Transverse colon (tissue), 4 donors: ENCODE measurements at regions not wholly inside any gene's neighbourhood (a gene's known extent, or its start where the extent isn't known, plus 50 kb on each side); places are given as distances from the start of the nearest gene placed in this dataset.

Experiments
- DNase-seq: peaks from one replicate; pipeline ENCODE4 v3.0.0-alpha.2; 2019
- H3K27ac ChIP-seq, 4 donors: fragments of 200-600 bp; sonication (generic); 2 replicates each; pipeline ENCODE4 v1.5.1; 2016 to 2018; ENCODE audit warnings: inconsistent platforms in 4 of 4
- H3K27me3 ChIP-seq: fragments of 200-600 bp; sonication (generic); 2 replicates; pipeline ENCODE4 v1.5.1; 2017; ENCODE audit warnings: inconsistent platforms
- H3K36me3 ChIP-seq, 4 donors: fragments of 200-600 bp; sonication (generic); 2 replicates each; pipeline ENCODE4 v1.5.1; 2017 to 2019; ENCODE audit warnings: inconsistent platforms in 4 of 4
- H3K4me1 ChIP-seq, 4 donors: fragments of 200-600 bp; sonication (generic); 2 replicates each; pipeline ENCODE4 v1.5.1; 2017 to 2020; ENCODE audit warnings: inconsistent platforms in 4 of 4
- H3K4me3 ChIP-seq, 4 donors: fragments of 200-600 bp; sonication (generic); 1 replicate in 1 of 4; 2 replicates in 3 of 4; pipeline versions ENCODE4 v1.5.1 to v1.6.1; 2017 to 2019; ENCODE audit warnings: inconsistent platforms in 4 of 4
- H3K9me3 ChIP-seq, 2 donors: fragments of 200-600 bp; sonication (generic); 2 replicates each; pipeline ENCODE4 v1.5.1; 2017 to 2019; ENCODE audit warnings: inconsistent platforms in 2 of 2
- EP300 ChIP-seq: sonication (generic); formaldehyde crosslinking; IDR thresholded peaks from one replicate; pipeline ENCODE4 v1.6.1; 2017; ENCODE audit warnings: antibody characterized with exemption, low read depth
- POLR2A ChIP-seq: fragments of 450-650 bp; IDR thresholded peaks from one replicate; pipeline ENCODE4 v1.6.1; 2016; ENCODE audit warnings: antibody characterized with exemption, mild to moderate bottlenecking, moderate library complexity
- POLR2AphosphoS5 ChIP-seq, 3 donors: sonication (generic); formaldehyde crosslinking; IDR thresholded peaks; one replicate each; pipeline ENCODE4 v1.6.1; 2016; ENCODE audit warnings: antibody characterized with exemption in 3 of 3
- WGBS, 2 donors: methylation state at CpG; one replicate each; pipeline ENCODE4 v1.1.5; 2018; ENCODE audit warnings: low coverage in 1 of 2; 5-methylcytosine and 5-hydroxymethylcytosine counted together
- in situ Hi-C, 4 donors: fragments of 200-750 bp; cut with MboI; loops; one replicate each; pipeline versions ENCODE4 v1.15.0 to v1.15.1; 2017; ENCODE audit warnings: low sequenced_read_pairs in 3 of 4, low pct_ligation_motif_present in 1 of 4, low pct_unique_long_range_greater_than_20kb in 1 of 4
- intact Hi-C: fragments of 100-400 bp; cut with DNase I; formaldehyde crosslinking; loops from one replicate; pipeline ENCODE4 v1.15.1; 2023; ENCODE audit warnings: low total_unique reads
- TF ChIP-seq, protein P1 (sequence below), 5 experiments: fragments of 200-600 bp in 3 of 5; fragments of 450-650 bp in 2 of 5; sonication (generic) in 3 of 5; IDR thresholded peaks; 1 replicate in 2 of 5; 2 replicates in 3 of 5; pipeline ENCODE4 v1.5.1; 2016 to 2017; ENCODE audit warnings: antibody characterized with exemption in 5 of 5, inconsistent platforms in 3 of 5, mild to moderate bottlenecking in 2 of 5, moderate library complexity in 1 of 5

DNA sequence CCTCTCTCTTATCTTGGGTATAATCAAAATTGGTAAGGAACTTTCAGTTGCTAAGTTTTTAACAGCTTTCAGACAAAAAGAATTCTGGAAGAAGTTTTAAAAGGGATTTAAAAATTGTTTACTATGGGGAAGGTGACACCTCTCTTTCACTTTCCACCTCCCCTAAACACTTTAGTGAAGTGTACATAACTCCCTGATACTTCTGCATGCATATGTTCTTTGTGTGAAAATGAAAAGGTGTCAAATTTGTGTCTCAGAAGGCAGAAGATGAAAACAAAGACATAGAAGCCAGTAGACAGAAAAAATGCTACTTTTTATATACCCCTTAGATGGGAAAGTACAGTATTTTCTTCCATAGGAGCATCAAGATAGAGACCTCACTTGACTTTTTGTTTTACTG, 117.8 kb downstream of the TMEM26 start:
- Histone ChIP-seq H3K27ac (no peak overlapping the region), H3K4me3 (no peak overlapping the region), H3K9me3 (no peaks in the 10 kb centered on the region), H3K36me3 (no peaks in the 10 kb centered on the region), H3K27me3 (no peaks in the 10 kb centered on the region), H3K4me1 (no peaks in the 10 kb centered on the region)
- in situ Hi-C loops = no loop called here
- intact Hi-C loops = no loop called here
- no peak for DNase-seq
- TF ChIP-seq, protein P1, sequence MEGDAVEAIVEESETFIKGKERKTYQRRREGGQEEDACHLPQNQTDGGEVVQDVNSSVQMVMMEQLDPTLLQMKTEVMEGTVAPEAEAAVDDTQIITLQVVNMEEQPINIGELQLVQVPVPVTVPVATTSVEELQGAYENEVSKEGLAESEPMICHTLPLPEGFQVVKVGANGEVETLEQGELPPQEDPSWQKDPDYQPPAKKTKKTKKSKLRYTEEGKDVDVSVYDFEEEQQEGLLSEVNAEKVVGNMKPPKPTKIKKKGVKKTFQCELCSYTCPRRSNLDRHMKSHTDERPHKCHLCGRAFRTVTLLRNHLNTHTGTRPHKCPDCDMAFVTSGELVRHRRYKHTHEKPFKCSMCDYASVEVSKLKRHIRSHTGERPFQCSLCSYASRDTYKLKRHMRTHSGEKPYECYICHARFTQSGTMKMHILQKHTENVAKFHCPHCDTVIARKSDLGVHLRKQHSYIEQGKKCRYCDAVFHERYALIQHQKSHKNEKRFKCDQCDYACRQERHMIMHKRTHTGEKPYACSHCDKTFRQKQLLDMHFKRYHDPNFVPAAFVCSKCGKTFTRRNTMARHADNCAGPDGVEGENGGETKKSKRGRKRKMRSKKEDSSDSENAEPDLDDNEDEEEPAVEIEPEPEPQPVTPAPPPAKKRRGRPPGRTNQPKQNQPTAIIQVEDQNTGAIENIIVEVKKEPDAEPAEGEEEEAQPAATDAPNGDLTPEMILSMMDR (IDR thresholded peaks at IDR 0.05) = no peak
- TF ChIP-seq POLR2AphosphoS5 (IDR thresholded peaks at IDR 0.05) = no peak

DNA sequence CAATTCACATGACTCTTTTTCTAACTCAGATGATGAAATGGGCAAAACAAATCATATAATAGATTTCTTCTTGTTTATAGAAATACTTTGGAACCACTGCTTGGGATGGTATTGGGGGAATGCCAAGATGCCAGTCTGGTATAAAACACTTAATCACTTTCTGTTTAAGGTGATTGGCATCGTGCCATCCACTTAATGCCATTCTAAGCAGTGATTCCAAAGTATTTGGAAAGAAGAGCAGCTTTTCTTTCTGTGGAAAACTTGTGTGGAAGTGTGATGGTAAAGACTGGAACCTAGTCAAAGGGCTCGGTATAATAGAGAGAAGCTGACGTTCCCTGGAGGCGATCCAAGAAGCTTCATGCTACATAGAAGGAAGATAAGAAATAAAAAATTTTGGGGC, 120.6 kb downstream of the TMEM26 start:
- no peak overlapping the region for H3K4me3 ChIP-seq
- H3K27me3 ChIP-seq = no peaks in the 10 kb centered on the region
- H3K9me3 ChIP-seq = no peaks in the 10 kb centered on the region
- no peak overlapping the region for H3K27ac ChIP-seq
- no peak for DNase-seq
- H3K4me1 ChIP-seq = no peaks in the 10 kb centered on the region
- intact Hi-C loops (no loop called here), in situ Hi-C loops (no loop called here)
- no peaks in the 10 kb centered on the region for H3K36me3 ChIP-seq
- TF ChIP-seq POLR2AphosphoS5 (IDR thresholded peaks at IDR 0.05) (no peak), POLR2A (no peak), EP300 (no peak)
- TF ChIP-seq, protein P1 (IDR thresholded peaks at IDR 0.05) = no peak
- WGBS, 2 donors = 45 to 65% methylated on average over 3 to 4 of the region's 4 CpGs

DNA sequence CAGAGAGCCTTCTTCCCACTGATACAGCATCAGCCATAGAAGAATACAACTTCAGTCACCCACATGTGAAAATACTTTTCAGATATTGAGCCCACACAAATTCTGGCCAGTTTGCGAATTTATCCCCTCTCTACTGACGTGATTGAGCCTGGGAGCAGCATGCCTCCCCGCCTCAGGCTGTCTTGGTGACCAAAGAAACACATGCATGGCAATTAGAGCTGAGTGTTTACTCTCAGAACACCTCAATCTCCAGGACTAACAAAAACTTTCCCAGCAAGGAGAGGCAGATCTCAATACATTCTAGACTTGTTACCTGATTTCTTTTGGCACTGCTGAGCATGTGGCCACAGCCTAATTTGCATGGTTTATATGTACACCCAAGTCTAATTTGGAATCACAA, 122.5 kb downstream of the TMEM26 start:
- 48 to 54% methylated on average over 3 of the region's 3 CpGs for WGBS, 2 donors
- intact Hi-C loops (no loop called here), in situ Hi-C loops (no loop called here)
- H3K9me3 ChIP-seq = no peaks in the 10 kb centered on the region
- no peaks in the 10 kb centered on the region for H3K27me3 ChIP-seq
- no peak for DNase-seq
- no peaks in the 10 kb centered on the region for H3K4me1 ChIP-seq
- TF ChIP-seq, protein P1 (IDR thresholded peaks at IDR 0.05) = no peak
- TF ChIP-seq POLR2AphosphoS5 (IDR thresholded peaks at IDR 0.05) = no peak
- TF ChIP-seq POLR2A = no peak
- TF ChIP-seq EP300 = no peak
- no peak overlapping the region for H3K4me3 ChIP-seq
- H3K27ac ChIP-seq = no peak overlapping the region
- H3K36me3 ChIP-seq = no peaks in the 10 kb centered on the region

DNA sequence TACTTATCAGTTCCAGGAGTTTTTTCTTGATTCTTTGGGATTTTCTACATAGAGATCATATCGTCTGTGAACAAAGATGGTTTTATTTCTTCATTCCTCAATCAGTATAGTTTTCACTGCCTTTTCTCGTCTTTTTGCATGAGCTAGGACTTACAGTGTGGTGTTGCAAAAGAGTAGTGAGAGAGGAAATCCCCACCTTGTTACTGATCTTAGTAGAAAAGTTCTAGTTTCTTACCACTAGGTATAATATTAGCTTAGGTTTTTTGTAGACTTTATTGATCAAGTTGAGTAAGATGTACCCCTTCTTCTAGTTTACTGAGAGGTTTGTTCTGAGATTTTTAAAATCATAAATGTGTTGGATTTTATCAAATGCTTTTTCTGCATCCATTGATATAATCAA, 123.3 kb downstream of the TMEM26 start:
- no peak overlapping the region for H3K4me3 ChIP-seq
- in situ Hi-C loops (no loop called here), intact Hi-C loops (no loop called here)
- H3K36me3 ChIP-seq = no peaks in the 10 kb centered on the region
- TF ChIP-seq EP300 = no peak
- TF ChIP-seq POLR2A = no peak
- no peak for TF ChIP-seq POLR2AphosphoS5 (IDR thresholded peaks at IDR 0.05)
- TF ChIP-seq, protein P1 (IDR thresholded peaks at IDR 0.05) = no peak
- no peaks in the 10 kb centered on the region for H3K4me1 ChIP-seq
- no peak for DNase-seq
- no peak overlapping the region for H3K27ac ChIP-seq
- WGBS, 2 donors = 58 to 81% methylated on average over 2 of the region's 2 CpGs
- H3K9me3 ChIP-seq = no peaks in the 10 kb centered on the region
- H3K27me3 ChIP-seq = no peaks in the 10 kb centered on the region
